GM12878 (cell line): ENCODE measurements at regions not wholly inside any gene's neighbourhood (a gene's known extent, or its start where the extent isn't known, plus 50 kb on each side); places are given as distances from the start of the nearest gene placed in this dataset.

Source experiments
- ATAC-seq: fragments of 200-7000 bp; cut with Tn5 transposase; 3 replicates; pipeline ENCODE4 v1.9.1; 2020; ENCODE audit warnings: mild to moderate bottlenecking, moderate library complexity
- BruUV-seq: library from RNA; stranded (reverse); fragments of 400-500 nt; replicated peaks from 2 replicates; lab custom pipeline; 2021; lab: Mats Ljungman, UMichigan
- CTCF ChIA-PET: fragments of 300-600 bp; sonication (Branson Sonifier 250); formaldehyde crosslinking; extraction: SDS; loops from one replicate; lab custom pipeline; 2021; ENCODE audit warnings: inconsistent platforms; lab: Yijun Ruan, JAX
- POLR2A ChIA-PET: fragments of 350-600 bp; formaldehyde crosslinking; extraction: SDS; loops from one replicate; lab custom pipeline; 2021; ENCODE audit warnings: inconsistent platforms; lab: Charles Lee
- RAD21 ChIA-PET: fragments of 300-600 bp; sonication (Branson Sonifier 250); formaldehyde crosslinking; loops from one replicate; lab custom pipeline; 2023; ENCODE audit warnings: antibody characterized with exemption; ENCODE audit not compliant: unreplicated experiment; lab: Charles Lee
- SMC1A ChIA-PET: fragments of 300-600 bp; sonication (Branson Sonifier 250); formaldehyde crosslinking; loops from one replicate; lab custom pipeline; 2023; ENCODE audit not compliant: unreplicated experiment, uncharacterized antibody; lab: Charles Lee
- DNase-seq: peaks from one replicate; pipeline ENCODE4 v3.0.0-alpha.2; 2011; ENCODE audit warnings: low read depth, low spot score
- FAIRE-seq: peaks from 3 replicates; lab custom pipeline; 2011; peaks lifted over from hg19 to GRCh38; lab: Jason Lieb, UNC
- H2AFZ ChIP-seq: 2 replicates; pipeline ENCODE4 v1.6.0; 2011; ENCODE audit warnings: low read depth, low read length, control low read depth; ENCODE audit not compliant: control insufficient read depth
- H3K27ac ChIP-seq: 2 replicates; pipeline ENCODE4 v1.5.1; 2011; ENCODE audit warnings: control low read depth; ENCODE audit not compliant: control insufficient read depth, insufficient read depth
- H3K27me3 ChIP-seq, 2 experiments: replicated peaks in 1 of 2; 2 replicates each; pipeline versions ENCODE4 v1.6.0 to v1.6.1; 2011; ENCODE audit warnings: low read length in 1 of 2; ENCODE audit not compliant: control insufficient read depth in 2 of 2, insufficient read depth in 2 of 2
- H3K36me3 ChIP-seq, 2 experiments: 2 replicates each; pipeline ENCODE4 v1.5.1; 2011; ENCODE audit warnings: low read length in 1 of 2; ENCODE audit not compliant: control insufficient read depth in 2 of 2, insufficient read depth in 2 of 2
- H3K4me1 ChIP-seq: 2 replicates; pipeline ENCODE4 v1.6.1; 2011; ENCODE audit warnings: mild to moderate bottlenecking, low read length, moderate library complexity, mixed read lengths; ENCODE audit not compliant: control insufficient read depth, insufficient read depth
- H3K4me2 ChIP-seq: 2 replicates; pipeline ENCODE4 v1.6.0; 2011; ENCODE audit warnings: control low read depth; ENCODE audit not compliant: control insufficient read depth, insufficient read depth
- H3K4me3 ChIP-seq: fragments of 200-600 bp; sonication (generic); 2 replicates; pipeline ENCODE4 v1.5.1; 2016
- H3K79me2 ChIP-seq: 2 replicates; pipeline ENCODE4 v1.6.0; 2011; ENCODE audit warnings: low read length; ENCODE audit not compliant: control insufficient read depth, insufficient read depth
- H3K9ac ChIP-seq: 2 replicates; pipeline ENCODE4 v1.8.0; 2011; ENCODE audit warnings: low read length, control low read depth, mixed read lengths; ENCODE audit not compliant: control insufficient read depth, insufficient read depth
- H3K9me3 ChIP-seq: replicated peaks from 3 replicates; pipeline ENCODE4 v1.5.1; 2011; ENCODE audit warnings: mild to moderate bottlenecking, low read length; ENCODE audit not compliant: control insufficient read depth, insufficient read depth
- H4K20me1 ChIP-seq: 2 replicates; pipeline ENCODE4 v1.6.0; 2011; ENCODE audit not compliant: control insufficient read depth, insufficient read depth
- BCL3 ChIP-seq: IDR thresholded peaks from 2 replicates; pipeline ENCODE4 v1.6.1; 2011; ENCODE audit warnings: borderline replicate concordance, low read depth, mild to moderate bottlenecking, moderate library complexity, low read length; ENCODE audit not compliant: insufficient read depth, poor library complexity, severe bottlenecking
- FOXM1 ChIP-seq: IDR thresholded peaks from 2 replicates; pipeline ENCODE4 v1.6.1; 2012; ENCODE audit warnings: low read depth, mild to moderate bottlenecking, inconsistent platforms, low read length, moderate library complexity
- GATAD2B ChIP-seq: fragments of 450-650 bp; conservative IDR thresholded peaks from 2 replicates; pipeline ENCODE4 v1.6.1; 2017; ENCODE audit warnings: low read depth, mild to moderate bottlenecking, moderate library complexity
- HDGF ChIP-seq: fragments of 450-650 bp; IDR thresholded peaks from 2 replicates; pipeline ENCODE4 v1.6.1; 2016; ENCODE audit warnings: antibody characterized with exemption
- HSF1 ChIP-seq: fragments of 150-350 bp; IDR thresholded peaks from 2 replicates; pipeline ENCODE4 v1.6.1; 2014; ENCODE audit warnings: mild to moderate bottlenecking, low read depth, low read length
- KAT2A ChIP-seq: conservative IDR thresholded peaks from 2 replicates; pipeline ENCODE4 v1.6.1; 2011; ENCODE audit warnings: low read depth, low read length; ENCODE audit not compliant: control insufficient read depth
- NBN ChIP-seq: fragments of 450-650 bp; IDR thresholded peaks from 2 replicates; pipeline ENCODE4 v1.6.1; 2016
- NFYA ChIP-seq: IDR thresholded peaks from 2 replicates; pipeline ENCODE4 v1.6.1; 2011; ENCODE audit warnings: low read depth, mild to moderate bottlenecking, low read length, improper control_type of control experiment, borderline replicate concordance
- NR2C2 ChIP-seq: IDR thresholded peaks from 2 replicates; pipeline ENCODE4 v1.6.1; 2011; ENCODE audit warnings: borderline replicate concordance, low read depth; ENCODE audit not compliant: control insufficient read depth, insufficient read length
- PKNOX1 ChIP-seq: fragments of 450-650 bp; IDR thresholded peaks from 2 replicates; pipeline ENCODE4 v1.6.1; 2016; ENCODE audit warnings: mild to moderate bottlenecking
- POLR2AphosphoS5 ChIP-seq: IDR thresholded peaks from 2 replicates; pipeline ENCODE4 v1.6.1; 2011; ENCODE audit warnings: mild to moderate bottlenecking, low read length, inconsistent platforms
- RUNX3 ChIP-seq: IDR thresholded peaks from 2 replicates; pipeline ENCODE4 v1.6.1; 2012; ENCODE audit warnings: low read length, inconsistent platforms
- SPI1 ChIP-seq: IDR thresholded peaks from 2 replicates; pipeline ENCODE4 v1.6.1; 2011; ENCODE audit warnings: low read depth, mild to moderate bottlenecking, low read length, moderate library complexity, borderline replicate concordance; ENCODE audit not compliant: insufficient read depth
- SREBF1 ChIP-seq: IDR thresholded peaks from 2 replicates; pipeline ENCODE4 v1.6.1; 2012; ENCODE audit warnings: mild to moderate bottlenecking, low read length
- TCF3 ChIP-seq: IDR thresholded peaks from 2 replicates; pipeline ENCODE4 v1.6.1; 2012; ENCODE audit warnings: low read depth, mild to moderate bottlenecking, low read length, borderline replicate concordance; ENCODE audit not compliant: insufficient read depth
- WRNIP1 ChIP-seq: IDR thresholded peaks from 2 replicates; pipeline ENCODE4 v1.6.1; 2011; ENCODE audit warnings: low read depth, low read length, improper control_type of control experiment, borderline replicate concordance
- ZNF217 ChIP-seq: fragments of 450-650 bp; IDR thresholded peaks from 2 replicates; pipeline ENCODE4 v1.6.1; 2017; ENCODE audit warnings: antibody characterized with exemption, mild to moderate bottlenecking
- ZNF24 ChIP-seq: fragments of 450-650 bp; IDR thresholded peaks from 2 replicates; pipeline ENCODE4 v1.6.1; 2017; ENCODE audit warnings: antibody characterized with exemption, mild to moderate bottlenecking
- ZNF274 ChIP-seq: IDR thresholded peaks from one replicate; pipeline ENCODE4 v1.8.0; 2011; ENCODE audit not compliant: insufficient read length, insufficient read depth
- WGBS: methylation state at CpG from one replicate; pipeline ENCODE4 v1.1.6; 2016; ENCODE audit warnings: low lambda C conversion rate; ENCODE audit not compliant: insufficient replicate concordance, insufficient coverage; ENCODE audit errors: missing lambda C conversion rate; 5-methylcytosine and 5-hydroxymethylcytosine counted together
- in situ Hi-C: fragments of 300-500 bp; cut with MboI; formaldehyde crosslinking; loops from 9 replicates; pipeline ENCODE4 v1.14.3; 2018; ENCODE audit warnings: mixed read lengths
- intact Hi-C: fragments of 100-400 bp; cut with micrococcal nuclease; formaldehyde crosslinking; loops from one replicate; pipeline ENCODE4 v1.14.2; 2022; ENCODE audit not compliant: unreplicated experiment

- TF ChIP-seq HSF1 (no peak), PKNOX1 (no peak)
These were observed 336.7 kb upstream of the SHH start (continued) for GRCh38 chr7:156148995-156149394.

GRCh38 chr7:156148547-156148946 is 336.3 kb upstream of the SHH start:
- no peak overlapping the region for H3K9ac ChIP-seq
- H3K4me3 ChIP-seq: no peak overlapping the region
- no peaks in the 10 kb centered on the region for H3K9me3 ChIP-seq
- no peak for FAIRE-seq
- no peaks in the 10 kb centered on the region for H3K79me2 ChIP-seq
- no peaks in the 10 kb centered on the region for H3K36me3 ChIP-seq
- SMC1A ChIA-PET: interaction anchor here (1.5 kb wide), 1 partner anchor 19 kb away, joined by 3 read pairs; no protein-coding TSS in a partner anchor
- peaks cover 0 to 3% of the 10 kb centered on the region in 2 experiments; a peak in 2 of 4 replicates for H3K27me3 ChIP-seq
- H3K27ac ChIP-seq: no peak overlapping the region
- intact Hi-C loops: no loop called here
- POLR2A ChIA-PET: no interaction called here
- RAD21 ChIA-PET: no interaction called here
- in situ Hi-C loops: no loop called here
- no peak overlapping the region for H3K4me2 ChIP-seq
- TF ChIP-seq HDGF (no peak), RUNX3 (no peak), ZNF24 (no peak), WRNIP1 (no peak), NBN (no peak), NR2C2 (no peak), SPI1 (no peak), GATAD2B (no peak), NFYA (no peak), KAT2A (no peak), SREBF1 (no peak), TCF3 (no peak), ZNF274 (no peak), POLR2AphosphoS5 (no peak), FOXM1 (no peak), ZNF217 (no peak), BCL3 (no peak)
- no peaks in the 10 kb centered on the region for H3K4me1 ChIP-seq
- BruUV-seq: no TSS peak
- no peaks in the 10 kb centered on the region for H4K20me1 ChIP-seq
- no peak overlapping the region for H2AFZ ChIP-seq
- no peak for DNase-seq
- no peak for ATAC-seq
- WGBS: 55% methylated on average over 8 of the region's 8 CpGs
- CTCF ChIA-PET: no interaction called here
